Uterus (tissue), 3 donors: ENCODE measurements at regions not wholly inside any gene's neighbourhood (a gene's known extent, or its start where the extent isn't known, plus 50 kb on each side); places are given as distances from the start of the nearest gene placed in this dataset.

Experiments used
- DNase-seq, 2 donors: peaks; one replicate each; pipeline ENCODE4 v3.0.0-alpha.2; 2019 to 2020
- H3K27ac ChIP-seq, 2 donors: fragments of 200-600 bp; sonication (generic); 1 replicate in 1 of 2; 2 replicates in 1 of 2; pipeline ENCODE4 v1.5.1; 2016 to 2018
- H3K27me3 ChIP-seq, 2 donors: fragments of 200-600 bp; sonication (generic); one replicate each; pipeline ENCODE4 v1.5.1; 2018 to 2019; ENCODE audit warnings: control low read depth in 1 of 2
- H3K36me3 ChIP-seq, 2 donors: fragments of 200-600 bp; sonication (generic); one replicate each; pipeline ENCODE4 v1.5.1; 2019; ENCODE audit warnings: control low read depth in 1 of 2
- H3K4me1 ChIP-seq, 2 donors: fragments of 200-600 bp; sonication (generic); one replicate each; pipeline ENCODE4 v1.5.1; 2018 to 2019; ENCODE audit warnings: control low read depth in 1 of 2
- H3K4me3 ChIP-seq, 2 donors: fragments of 200-600 bp; sonication (generic); 1 replicate in 1 of 2; 2 replicates in 1 of 2; pipeline ENCODE4 v1.5.1; 2018 to 2019; ENCODE audit warnings: mild to moderate bottlenecking in 1 of 2
- H3K9me3 ChIP-seq, 2 donors: fragments of 200-600 bp; sonication (generic); one replicate each; pipeline ENCODE4 v1.5.1; 2019; ENCODE audit warnings: control low read depth in 1 of 2
- CTCF ChIP-seq, 4 experiments: fragments of 200-600 bp in 2 of 4; fragments of 450-650 bp in 2 of 4; sonication (generic) in 2 of 4; IDR thresholded peaks; one replicate each; pipeline ENCODE4 v1.5.1; 2016 to 2019; ENCODE audit warnings: antibody characterized with exemption in 4 of 4, mild to moderate bottlenecking in 2 of 4, moderate library complexity in 1 of 4
- POLR2A ChIP-seq, 2 donors: fragments of 450-650 bp; IDR thresholded peaks; one replicate each; pipeline ENCODE4 v1.6.1; 2016; ENCODE audit warnings: antibody characterized with exemption in 2 of 2, mild to moderate bottlenecking in 1 of 2, moderate library complexity in 1 of 2
- intact Hi-C: fragments of 100-400 bp; cut with DNase I; formaldehyde crosslinking; loops from one replicate; pipeline ENCODE4 v1.15.1; 2023; ENCODE audit warnings: low total_unique reads
- donor health status: DM: yes; HTN: yes; CAD: no.

- no peak for DNase-seq
- intact Hi-C loops = no loop called here
- TF ChIP-seq POLR2A (IDR thresholded peaks at IDR 0.05) = no peak
- no peak for TF ChIP-seq CTCF (IDR thresholded peaks at IDR 0.05)
- H3K36me3 ChIP-seq = no peaks in the 10 kb centered on the region
- no peak overlapping the region for H3K27ac ChIP-seq
- no peaks in the 10 kb centered on the region for H3K4me1 ChIP-seq
- H3K27me3 ChIP-seq = no peaks in the 10 kb centered on the region
- no peak overlapping the region for H3K4me3 ChIP-seq
- no peaks in the 10 kb centered on the region for H3K9me3 ChIP-seq
Observed at GRCh38 chr5:164071671-164072070, 566.3 kb downstream of the MAT2B start.

GRCh38 chr5:164073081-164073480 lies 567.7 kb downstream of the MAT2B start:
- H3K4me1 ChIP-seq = no peaks in the 10 kb centered on the region

GRCh38 chr5:164076556-164076955 lies 571.1 kb downstream of the MAT2B start:
- no peaks in the 10 kb centered on the region for H3K4me1 ChIP-seq
- H3K9me3 ChIP-seq = no peaks in the 10 kb centered on the region
- H3K4me3 ChIP-seq = no peak overlapping the region
- intact Hi-C loops = no loop called here
- TF ChIP-seq CTCF (IDR thresholded peaks at IDR 0.05) (no peak), POLR2A (IDR thresholded peaks at IDR 0.05) (no peak)
- no peak overlapping the region for H3K27ac ChIP-seq
- no peaks in the 10 kb centered on the region for H3K27me3 ChIP-seq
- DNase-seq = no peak
- no peaks in the 10 kb centered on the region for H3K36me3 ChIP-seq

More at GRCh38 chr5:164073081-164073480, 567.7 kb downstream of the MAT2B start:
- no peak for DNase-seq
- Histone ChIP-seq H3K27ac (no peak overlapping the region), H3K27me3 (no peaks in the 10 kb centered on the region), H3K9me3 (no peaks in the 10 kb centered on the region), H3K36me3 (no peaks in the 10 kb centered on the region), H3K4me3 (no peak overlapping the region)
- TF ChIP-seq CTCF (IDR thresholded peaks at IDR 0.05) = no peak
- no peak for TF ChIP-seq POLR2A (IDR thresholded peaks at IDR 0.05)
- intact Hi-C loops = no loop called here

GRCh38 chr5:164090358-164090757 lies 584.9 kb downstream of the MAT2B start:
- no peaks in the 10 kb centered on the region for H3K36me3 ChIP-seq
- no peak overlapping the region for H3K27ac ChIP-seq
- TF ChIP-seq CTCF (IDR thresholded peaks at IDR 0.05) (no peak), POLR2A (IDR thresholded peaks at IDR 0.05) (no peak)
- H3K4me1 ChIP-seq = no peaks in the 10 kb centered on the region
- no peaks in the 10 kb centered on the region for H3K9me3 ChIP-seq
- H3K27me3 ChIP-seq = no peaks in the 10 kb centered on the region
- H3K4me3 ChIP-seq = no peak overlapping the region
- intact Hi-C loops = no loop called here
- no peak for DNase-seq

GRCh38 chr5:164091836-164092235 lies 586.4 kb downstream of the MAT2B start:
- no peaks in the 10 kb centered on the region for H3K9me3 ChIP-seq
- no peak overlapping the region for H3K4me3 ChIP-seq
- H3K27me3 ChIP-seq = no peaks in the 10 kb centered on the region
- H3K27ac ChIP-seq = no peak overlapping the region
- TF ChIP-seq POLR2A (IDR thresholded peaks at IDR 0.05) (no peak), CTCF (IDR thresholded peaks at IDR 0.05) (no peak)
- H3K36me3 ChIP-seq = no peaks in the 10 kb centered on the region
- no peak for DNase-seq
- H3K4me1 ChIP-seq = no peaks in the 10 kb centered on the region
- intact Hi-C loops = no loop called here
